ENCODE measurements at regions not wholly inside any gene's neighbourhood (a gene's known extent, or its start where the extent isn't known, plus 50 kb on each side); places are given as distances from the start of the nearest gene placed in this dataset.

GRCh38 chr14:42734041-42734440, 1127.4 kb downstream of the LRFN5 start:
- Mint-ChIP-seq H3K36me3 (ENCODE audit: insufficient read depth) (no peaks in the 10 kb centered on the region), H3K9me3 (ENCODE audit: low read depth) (no peaks in the 10 kb centered on the region), H3K4me1 (ENCODE audit: low read depth) (no peaks in the 10 kb centered on the region), H3K27ac (no peak overlapping the region), H3K27me3 (no peaks in the 10 kb centered on the region), H3K4me3 (ENCODE audit: low read depth) (no peak overlapping the region)
- no peak for TF ChIP-seq CTCF (IDR thresholded peaks at IDR 0.05; ENCODE audit: unreplicated experiment)
- DNase-seq (ENCODE audit: low spot score, unreplicated experiment), result no peak

GRCh38 chr14:42732005-42732404, 1125.3 kb downstream of the LRFN5 start:
- Mint-ChIP-seq H3K27ac (no peak overlapping the region), H3K4me3 (ENCODE audit: low read depth) (no peak overlapping the region), H3K9me3 (ENCODE audit: low read depth) (no peaks in the 10 kb centered on the region), H3K36me3 (ENCODE audit: insufficient read depth) (no peaks in the 10 kb centered on the region), H3K27me3 (no peaks in the 10 kb centered on the region), H3K4me1 (ENCODE audit: low read depth) (no peaks in the 10 kb centered on the region)
- no peak for TF ChIP-seq CTCF (IDR thresholded peaks at IDR 0.05; ENCODE audit: unreplicated experiment)
- no peak for DNase-seq (ENCODE audit: low spot score, unreplicated experiment)

GRCh38 chr14:42731480-42731879, 1124.8 kb downstream of the LRFN5 start:
- no peak overlapping the region for H3K4me3 Mint-ChIP-seq (ENCODE audit: low read depth)
- no peaks in the 10 kb centered on the region for H3K36me3 Mint-ChIP-seq (ENCODE audit: insufficient read depth)
- no peak for DNase-seq (ENCODE audit: low spot score, unreplicated experiment)
- H3K9me3 Mint-ChIP-seq (ENCODE audit: low read depth), result no peaks in the 10 kb centered on the region
- no peak overlapping the region for H3K27ac Mint-ChIP-seq
- no peak for TF ChIP-seq CTCF (IDR thresholded peaks at IDR 0.05; ENCODE audit: unreplicated experiment)
- no peaks in the 10 kb centered on the region for H3K27me3 Mint-ChIP-seq
- H3K4me1 Mint-ChIP-seq (ENCODE audit: low read depth), result no peaks in the 10 kb centered on the region

GRCh38 chr14:42729681-42730080, 1123.0 kb downstream of the LRFN5 start:
- Mint-ChIP-seq H3K9me3 (ENCODE audit: low read depth) (peaks cover 6% of the 10 kb centered on the region), H3K36me3 (ENCODE audit: insufficient read depth) (no peaks in the 10 kb centered on the region), H3K27ac (no peak overlapping the region), H3K4me3 (ENCODE audit: low read depth) (no peak overlapping the region), H3K4me1 (ENCODE audit: low read depth) (no peaks in the 10 kb centered on the region), H3K27me3 (no peaks in the 10 kb centered on the region)
- DNase-seq (ENCODE audit: low spot score, unreplicated experiment), result no peak
- no peak for TF ChIP-seq CTCF (IDR thresholded peaks at IDR 0.05; ENCODE audit: unreplicated experiment)

- no peaks in the 10 kb centered on the region for H3K27me3 Mint-ChIP-seq
- no peaks in the 10 kb centered on the region for H3K4me1 Mint-ChIP-seq (ENCODE audit: low read depth)
- H3K36me3 Mint-ChIP-seq (ENCODE audit: insufficient read depth), result no peaks in the 10 kb centered on the region
- H3K27ac Mint-ChIP-seq, result no peak overlapping the region
- no peak for TF ChIP-seq CTCF (IDR thresholded peaks at IDR 0.05; ENCODE audit: unreplicated experiment)
- no peak overlapping the region for H3K4me3 Mint-ChIP-seq (ENCODE audit: low read depth)
- no peaks in the 10 kb centered on the region for H3K9me3 Mint-ChIP-seq (ENCODE audit: low read depth)
- DNase-seq (ENCODE audit: low spot score, unreplicated experiment), result no peak
Measured at GRCh38 chr14:42719391-42719790, 1112.7 kb downstream of the LRFN5 start.
